Colonic mucosa (tissue), 4 donors: ENCODE measurements at regions not wholly inside any gene's neighbourhood (a gene's known extent, or its start where the extent isn't known, plus 50 kb on each side); places are given as distances from the start of the nearest gene placed in this dataset.

Experiments used
- DNase-seq: peaks from one replicate; pipeline ENCODE4 v3.0.0-alpha.2; 2020
- H3K27ac ChIP-seq: fragments of 200-600 bp; one replicate; pipeline ENCODE4 v1.8.0; 2021
- H3K27me3 ChIP-seq: fragments of 200-600 bp; one replicate; pipeline ENCODE4 v1.8.0; 2021
- H3K36me3 ChIP-seq: fragments of 200-600 bp; one replicate; pipeline ENCODE4 v1.8.0; 2021
- H3K4me1 ChIP-seq: fragments of 200-600 bp; one replicate; pipeline ENCODE4 v1.8.0; 2021; ENCODE audit warnings: mild to moderate bottlenecking
- H3K4me3 ChIP-seq: fragments of 200-600 bp; one replicate; pipeline ENCODE4 v1.8.0; 2021
- H3K9ac ChIP-seq, 2 donors: one replicate each; pipeline ENCODE4 v1.7.0; 2013; ENCODE audit warnings: control low read depth in 2 of 2, low read depth in 2 of 2, low read length in 2 of 2
- H3K9me3 ChIP-seq: fragments of 200-600 bp; one replicate; pipeline ENCODE4 v1.8.0; 2021
- intact Hi-C: fragments of 100-400 bp; cut with DNase I; formaldehyde crosslinking; loops from one replicate; pipeline ENCODE4 v1.14.1; 2022
- TF ChIP-seq, protein P1 (sequence below): fragments of 200-600 bp; IDR thresholded peaks from one replicate; pipeline ENCODE4 v1.8.0; 2022; ENCODE audit warnings: antibody characterized with exemption, mild to moderate bottlenecking
- donor health status: healthy.
- donor health status: DM: no; HTN: no; CAD: no.
- donor health status: DM: no; HTN: no; CAD: no.

- H3K4me1 ChIP-seq: no peaks in the 10 kb centered on the region
- DNase-seq: no peak
- no peak overlapping the region for H3K4me3 ChIP-seq
- H3K36me3 ChIP-seq: no peaks in the 10 kb centered on the region
- TF ChIP-seq, protein P1, sequence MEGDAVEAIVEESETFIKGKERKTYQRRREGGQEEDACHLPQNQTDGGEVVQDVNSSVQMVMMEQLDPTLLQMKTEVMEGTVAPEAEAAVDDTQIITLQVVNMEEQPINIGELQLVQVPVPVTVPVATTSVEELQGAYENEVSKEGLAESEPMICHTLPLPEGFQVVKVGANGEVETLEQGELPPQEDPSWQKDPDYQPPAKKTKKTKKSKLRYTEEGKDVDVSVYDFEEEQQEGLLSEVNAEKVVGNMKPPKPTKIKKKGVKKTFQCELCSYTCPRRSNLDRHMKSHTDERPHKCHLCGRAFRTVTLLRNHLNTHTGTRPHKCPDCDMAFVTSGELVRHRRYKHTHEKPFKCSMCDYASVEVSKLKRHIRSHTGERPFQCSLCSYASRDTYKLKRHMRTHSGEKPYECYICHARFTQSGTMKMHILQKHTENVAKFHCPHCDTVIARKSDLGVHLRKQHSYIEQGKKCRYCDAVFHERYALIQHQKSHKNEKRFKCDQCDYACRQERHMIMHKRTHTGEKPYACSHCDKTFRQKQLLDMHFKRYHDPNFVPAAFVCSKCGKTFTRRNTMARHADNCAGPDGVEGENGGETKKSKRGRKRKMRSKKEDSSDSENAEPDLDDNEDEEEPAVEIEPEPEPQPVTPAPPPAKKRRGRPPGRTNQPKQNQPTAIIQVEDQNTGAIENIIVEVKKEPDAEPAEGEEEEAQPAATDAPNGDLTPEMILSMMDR: no peak
- H3K27ac ChIP-seq: no peak overlapping the region
- H3K9me3 ChIP-seq: no peaks in the 10 kb centered on the region
- H3K9ac ChIP-seq: no peak overlapping the region
- intact Hi-C loops: no loop called here
- no peaks in the 10 kb centered on the region for H3K27me3 ChIP-seq
Measured at GRCh38 chr11:127902382-127902781, 685.0 kb downstream of the ETS1 start.

- intact Hi-C loops: no loop called here
- H3K9me3 ChIP-seq: no peaks in the 10 kb centered on the region
- H3K9ac ChIP-seq: no peak overlapping the region
- H3K4me1 ChIP-seq: no peaks in the 10 kb centered on the region
- no peak for DNase-seq
- TF ChIP-seq, protein P1: no peak
- H3K4me3 ChIP-seq: no peak overlapping the region
- no peaks in the 10 kb centered on the region for H3K36me3 ChIP-seq
- no peak overlapping the region for H3K27ac ChIP-seq
- no peaks in the 10 kb centered on the region for H3K27me3 ChIP-seq
Measured at GRCh38 chr11:127898422-127899365, 688.7 kb downstream of the ETS1 start.

DNA sequence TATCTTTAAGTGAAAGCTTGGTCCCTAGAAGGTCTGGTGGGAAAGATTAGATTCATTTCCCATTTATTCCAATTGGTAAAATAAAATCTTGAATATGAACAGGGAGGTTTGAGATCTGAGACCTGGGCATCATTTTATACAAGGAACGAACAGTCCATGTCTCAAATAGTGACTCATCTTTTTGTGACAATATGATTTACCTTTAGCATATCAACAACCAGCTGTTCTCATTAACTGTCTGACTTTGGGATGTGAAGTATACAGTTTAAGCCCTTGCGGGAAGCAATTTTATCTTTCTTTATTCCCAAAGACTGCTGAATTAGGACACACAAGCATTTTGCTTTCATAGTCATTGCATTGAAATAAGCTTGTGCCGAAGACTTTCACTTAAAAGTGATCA lies 691.6 kb downstream of the ETS1 start:
- TF ChIP-seq, protein P1: no peak
- no peaks in the 10 kb centered on the region for H3K9me3 ChIP-seq
- intact Hi-C loops: no loop called here
- no peaks in the 10 kb centered on the region for H3K36me3 ChIP-seq
- no peaks in the 10 kb centered on the region for H3K27me3 ChIP-seq
- DNase-seq: no peak
- no peak overlapping the region for H3K4me3 ChIP-seq
- no peaks in the 10 kb centered on the region for H3K4me1 ChIP-seq
- no peak overlapping the region for H3K27ac ChIP-seq
- H3K9ac ChIP-seq: no peak overlapping the region

- H3K27me3 ChIP-seq: no peaks in the 10 kb centered on the region
- H3K9me3 ChIP-seq: no peaks in the 10 kb centered on the region
- no peak overlapping the region for H3K27ac ChIP-seq
- H3K4me3 ChIP-seq: no peak overlapping the region
- no peak for DNase-seq
- H3K9ac ChIP-seq: no peak overlapping the region
- no peaks in the 10 kb centered on the region for H3K4me1 ChIP-seq
- H3K36me3 ChIP-seq: no peaks in the 10 kb centered on the region
- TF ChIP-seq, protein P1: no peak
- intact Hi-C loops: no loop called here
Measured at GRCh38 chr11:127894316-127894715, 693.0 kb downstream of the ETS1 start.

GRCh38 chr11:127890030-127890615 lies 697.2 kb downstream of the ETS1 start:
- Histone ChIP-seq H3K9me3 (no peaks in the 10 kb centered on the region), H3K4me1 (no peaks in the 10 kb centered on the region), H3K27me3 (no peaks in the 10 kb centered on the region), H3K9ac (no peak overlapping the region), H3K4me3 (no peak overlapping the region), H3K36me3 (no peaks in the 10 kb centered on the region), H3K27ac (no peak overlapping the region)
- TF ChIP-seq, protein P1: no peak
- intact Hi-C loops: no loop called here
- DNase-seq: no peak
